Activated CD8-positive, alpha-beta memory T cell treated with anti-CD3 and anti-CD28 coated beads for 24 hours (primary cell): ENCODE measurements at regions not wholly inside any gene's neighbourhood (a gene's known extent, or its start where the extent isn't known, plus 50 kb on each side); places are given as distances from the start of the nearest gene placed in this dataset.
"Not testable (repeated sequence)": the region's sequence is repeated elsewhere in the genome, so short reads cannot be mapped to it uniquely, and the experiment has no call there.

Source experiments
- DNase-seq: peaks from one replicate; pipeline ENCODE4 v3.0.0-alpha.2; 2020

DNA sequence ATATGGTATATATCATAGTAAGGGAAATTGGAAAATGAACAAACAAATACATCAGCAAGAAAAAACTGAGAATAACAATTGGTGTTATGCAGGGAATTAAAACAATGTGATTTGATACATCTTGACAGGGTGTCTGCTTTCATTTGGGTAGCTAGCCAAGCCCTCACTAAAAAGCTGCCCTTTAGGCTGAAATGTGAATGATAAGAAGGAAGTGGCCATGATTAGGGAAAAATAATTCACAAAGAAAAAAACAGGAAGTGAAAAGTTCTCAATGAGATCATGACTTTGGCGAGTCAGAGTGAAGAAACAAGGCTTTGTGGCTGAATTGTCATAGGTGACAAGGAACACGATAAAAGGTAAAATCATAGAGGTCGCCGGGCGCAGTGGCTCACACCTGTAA is 675.8 kb upstream of the SLIT2 start:
- DNase-seq = no peak

DNA sequence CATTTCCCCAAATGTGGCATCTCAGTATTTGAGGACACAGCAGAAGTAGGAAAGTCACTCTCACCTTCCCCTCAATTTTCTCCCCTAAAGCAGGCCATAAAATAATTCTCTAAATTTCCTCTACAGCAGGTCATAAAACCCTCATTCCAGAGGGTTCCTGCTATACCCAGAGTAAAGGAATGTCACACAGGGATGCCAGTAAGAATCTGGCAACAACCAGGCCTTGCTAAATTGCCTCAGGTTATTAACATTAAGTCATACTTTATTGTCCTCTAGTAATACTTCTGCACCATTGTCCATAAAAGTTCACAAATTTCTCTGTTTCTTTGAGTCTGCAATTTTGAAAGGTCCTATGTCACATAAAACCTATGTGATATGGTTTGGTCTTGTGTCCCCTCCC is 685.7 kb upstream of the SLIT2 start:
- no peak for DNase-seq

DNA sequence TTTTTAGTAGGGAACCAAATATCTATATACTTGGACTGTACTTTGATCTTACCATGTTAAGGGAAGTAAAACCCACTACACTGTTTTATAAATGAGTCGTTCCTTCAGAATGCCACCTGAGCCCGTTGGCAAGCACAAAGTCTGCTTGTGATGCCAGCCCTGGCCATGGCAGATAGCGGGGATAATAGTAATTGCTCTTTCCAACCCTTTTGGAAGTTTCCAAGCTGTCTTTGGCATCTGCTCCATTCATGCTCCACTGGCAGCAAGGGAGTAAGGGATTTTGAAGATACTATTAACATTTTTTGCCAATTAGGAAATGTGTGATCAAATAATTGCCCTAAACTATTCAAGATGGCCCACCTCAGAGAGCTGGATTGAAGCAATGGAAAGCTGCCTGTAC is 689.2 kb upstream of the SLIT2 start:
- no peak for DNase-seq

DNA sequence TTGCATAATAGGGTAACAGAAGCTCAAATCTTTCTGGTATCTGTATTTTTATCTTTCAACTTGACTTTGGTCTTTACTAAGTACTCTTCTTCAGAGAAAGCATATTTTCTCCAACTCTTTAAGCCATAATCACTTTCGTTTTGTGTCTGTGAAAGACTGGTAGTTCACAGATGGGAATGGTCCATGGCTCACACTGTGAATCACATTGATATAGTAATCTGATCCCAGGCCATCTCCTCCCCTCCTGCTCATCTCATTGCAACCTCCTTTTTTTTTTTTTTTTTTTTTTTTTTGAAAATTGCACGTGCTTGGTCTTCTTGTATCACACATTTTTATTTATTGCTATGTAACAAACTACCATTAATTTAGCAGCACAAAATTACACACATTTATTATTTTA is 694.5 kb upstream of the SLIT2 start:
- DNase-seq = no peak

DNA sequence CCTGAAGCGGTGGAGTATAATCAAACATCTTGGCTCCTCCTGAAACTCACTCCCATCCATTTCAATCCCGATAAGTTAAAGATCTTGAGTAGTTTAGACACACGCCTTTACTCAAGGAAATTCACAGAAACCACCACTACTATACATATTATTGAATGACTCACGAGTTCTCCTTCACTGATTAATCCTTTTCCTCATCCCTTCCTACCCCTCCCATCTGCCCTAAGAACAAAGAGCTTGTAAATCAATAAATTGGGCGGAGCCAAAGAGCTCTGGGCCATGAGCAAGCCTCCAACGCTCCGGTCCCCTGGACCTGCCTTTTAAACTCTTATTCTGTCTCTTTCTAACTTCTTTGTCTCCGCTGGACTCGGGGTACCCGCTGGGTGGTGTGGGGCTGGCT is 695.4 kb upstream of the SLIT2 start:
- DNase-seq = not testable (repeated sequence)

DNA sequence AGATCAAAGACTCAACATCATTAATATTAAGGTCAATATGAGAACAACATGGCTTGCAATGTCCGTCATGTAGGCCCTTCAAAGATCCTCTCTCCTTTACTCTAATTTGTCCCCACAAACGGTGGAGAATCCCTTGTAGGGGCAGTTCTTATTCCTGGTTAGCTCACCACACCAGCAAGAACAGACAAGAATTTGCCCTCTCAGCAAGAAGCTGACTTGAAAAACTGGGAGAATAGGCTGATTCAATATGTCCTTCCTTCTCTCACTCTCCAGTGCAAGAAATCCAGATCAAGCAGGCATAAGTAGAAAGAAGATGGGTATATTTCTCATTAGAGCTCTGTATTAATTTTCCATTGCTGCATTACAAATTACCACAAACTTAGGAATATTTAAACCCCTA is 704.2 kb upstream of the SLIT2 start:
- DNase-seq = no peak

DNA sequence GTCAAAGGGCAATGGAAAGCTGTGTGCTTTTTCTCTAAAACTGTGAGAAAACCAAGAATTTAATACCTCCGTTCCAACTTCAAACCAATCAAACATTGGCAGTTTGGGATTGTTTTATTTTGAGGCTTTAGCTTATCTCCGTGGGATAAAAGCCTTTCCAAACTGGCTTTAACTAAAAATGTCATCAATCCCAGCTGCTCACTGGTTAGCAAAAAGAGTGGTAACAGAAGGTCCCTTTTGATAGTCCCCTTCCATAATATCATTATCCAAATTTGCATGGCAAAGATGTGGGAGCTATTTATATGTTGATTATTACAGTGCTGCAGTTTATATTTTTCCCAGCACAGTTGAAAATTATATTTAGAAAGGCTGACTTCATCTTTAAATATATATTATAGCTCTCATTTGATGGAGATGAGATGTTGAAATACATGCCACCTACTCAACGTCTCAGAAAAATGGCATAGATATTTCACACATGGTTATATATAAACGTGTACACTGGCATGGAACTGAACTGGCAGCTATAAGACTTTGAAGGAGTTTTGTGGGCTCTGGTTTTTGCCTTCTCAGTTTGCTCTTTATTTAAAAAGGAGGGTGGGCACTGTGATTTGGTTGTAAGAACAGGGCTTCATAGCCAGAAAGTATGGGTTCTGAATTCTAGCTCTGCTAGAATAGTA is 707.1 kb upstream of the SLIT2 start:
- DNase-seq = no peak

DNA sequence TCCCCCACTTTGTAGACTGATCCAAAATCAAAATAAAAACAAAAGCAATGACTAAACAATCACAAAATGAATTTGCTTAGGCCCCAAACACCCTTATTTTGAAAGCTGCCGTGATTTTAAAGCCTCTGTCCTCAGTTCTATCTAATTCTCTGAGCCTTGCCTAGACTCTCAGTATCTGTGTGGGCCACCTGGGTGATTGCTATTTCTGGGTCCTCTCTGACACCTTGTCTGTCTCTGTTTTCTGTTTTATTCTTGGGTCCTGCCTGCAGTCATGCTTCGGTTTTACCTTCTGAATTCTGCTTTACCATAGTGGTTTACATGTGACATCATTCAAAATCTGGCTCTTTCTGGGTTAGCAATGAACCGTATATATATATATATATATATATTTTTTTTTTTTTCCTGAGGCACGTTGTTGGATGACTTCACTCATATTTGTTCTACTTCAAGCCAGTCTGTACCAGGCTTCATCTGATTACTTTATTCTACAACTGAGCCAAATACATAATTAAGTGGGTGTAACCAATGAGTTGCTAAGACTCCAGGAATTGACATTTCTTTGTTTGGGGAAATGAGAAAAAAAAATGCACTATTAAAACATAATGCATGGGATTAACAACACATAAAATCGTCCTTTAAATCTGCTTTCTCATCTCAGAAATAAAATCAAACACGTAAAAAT is 710.7 kb upstream of the SLIT2 start:
- no peak for DNase-seq

DNA sequence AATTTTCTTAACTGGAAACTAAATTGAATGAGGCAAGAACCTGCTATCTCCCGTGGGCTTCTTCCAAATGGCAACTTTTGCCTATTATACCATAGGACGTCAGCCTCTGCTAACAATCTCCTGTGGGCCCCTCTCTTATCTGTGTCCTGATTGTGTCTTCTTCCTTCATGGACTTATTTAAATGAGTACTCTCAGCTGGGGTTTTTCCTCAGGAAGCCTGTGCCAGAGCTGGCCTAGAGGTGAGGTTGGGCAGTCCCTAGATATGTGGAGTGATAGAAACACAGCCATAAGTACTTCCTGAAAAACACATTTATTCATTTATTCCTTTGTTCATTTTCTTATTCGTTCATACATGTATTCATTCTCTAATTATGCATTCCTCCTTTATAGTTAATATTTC is 712.5 kb upstream of the SLIT2 start:
- no peak for DNase-seq

DNA sequence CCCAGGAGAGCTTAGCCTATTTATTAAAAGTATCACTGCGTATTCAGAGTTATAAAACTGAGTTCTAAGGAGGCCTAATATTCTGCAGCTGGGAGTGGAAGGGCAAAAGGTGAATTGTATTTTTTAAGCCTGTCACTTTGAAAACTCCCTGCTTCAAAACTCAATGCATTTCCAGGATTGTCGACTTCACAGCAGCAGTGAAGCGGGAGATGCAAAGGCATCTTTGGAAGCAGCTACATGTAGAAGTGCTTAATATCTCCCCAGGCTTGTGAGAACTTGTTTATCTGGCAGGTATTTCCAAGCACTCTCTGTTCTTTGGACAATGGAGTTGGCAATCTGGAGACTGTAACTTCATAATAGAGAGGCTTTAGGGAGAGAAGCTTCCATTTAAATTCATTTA is 717.5 kb upstream of the SLIT2 start:
- no peak for DNase-seq

DNA sequence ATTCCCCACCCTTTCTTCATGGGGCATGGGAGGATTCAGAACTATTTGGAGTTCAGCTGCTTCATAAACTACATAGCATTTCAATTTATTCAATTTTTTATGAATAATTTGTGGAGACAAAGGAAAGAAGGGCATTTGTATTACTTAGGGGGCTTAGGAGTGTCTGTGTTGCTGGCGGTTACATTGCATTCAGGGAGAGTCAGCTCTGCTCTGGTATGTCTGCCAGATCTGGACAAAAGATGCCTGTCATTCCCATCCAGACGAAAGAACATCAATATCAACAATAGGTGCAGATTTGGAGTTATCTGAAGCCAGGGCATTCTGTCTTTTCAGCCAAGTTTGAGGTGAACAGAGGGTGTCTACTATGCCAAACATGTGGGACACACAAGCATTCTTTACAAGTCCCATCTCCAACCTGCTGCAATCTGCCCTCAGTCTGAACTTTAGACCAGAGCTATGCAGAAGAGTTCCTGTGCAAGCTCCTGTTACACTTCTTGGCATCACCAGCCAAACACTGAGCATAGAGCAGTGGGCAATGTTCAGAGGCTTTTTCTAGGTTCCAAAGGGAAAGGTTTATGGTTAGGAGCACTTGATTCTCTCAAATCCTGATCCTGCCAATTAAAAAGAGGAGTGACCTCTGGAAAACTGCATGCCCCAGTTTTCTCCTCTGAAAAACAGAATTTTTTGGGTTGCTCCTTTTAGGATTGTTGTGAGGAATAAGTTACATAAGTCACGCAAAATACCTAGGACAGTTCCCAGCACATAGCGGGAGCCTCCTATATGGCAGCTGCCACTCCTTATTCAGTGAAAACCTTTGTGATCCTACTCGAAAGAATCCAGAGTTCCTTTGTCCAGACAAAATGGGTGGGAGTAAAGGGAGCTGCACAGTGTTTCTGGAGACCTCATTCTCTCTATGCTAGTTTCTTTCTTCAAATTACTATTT is 719.5 kb upstream of the SLIT2 start:
- no peak for DNase-seq

DNA sequence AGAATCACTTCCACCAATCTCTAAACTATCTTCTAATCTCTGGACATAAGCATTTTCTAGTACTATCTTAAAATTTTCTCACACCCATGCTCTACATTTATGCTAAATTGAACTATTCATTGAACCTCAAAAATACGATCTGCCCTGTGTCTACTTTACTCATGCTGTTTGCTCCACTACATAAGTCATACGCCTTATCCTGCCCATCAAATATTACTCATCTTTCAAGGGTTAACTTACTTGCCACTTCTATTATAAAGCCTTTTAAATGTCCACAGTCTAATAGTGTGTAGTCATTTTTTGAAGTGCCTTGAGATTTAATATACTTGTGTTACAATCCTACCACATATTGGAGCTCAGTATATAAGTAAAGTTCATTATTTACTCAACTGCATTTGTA is 727.7 kb upstream of the SLIT2 start:
- DNase-seq = no peak

DNA sequence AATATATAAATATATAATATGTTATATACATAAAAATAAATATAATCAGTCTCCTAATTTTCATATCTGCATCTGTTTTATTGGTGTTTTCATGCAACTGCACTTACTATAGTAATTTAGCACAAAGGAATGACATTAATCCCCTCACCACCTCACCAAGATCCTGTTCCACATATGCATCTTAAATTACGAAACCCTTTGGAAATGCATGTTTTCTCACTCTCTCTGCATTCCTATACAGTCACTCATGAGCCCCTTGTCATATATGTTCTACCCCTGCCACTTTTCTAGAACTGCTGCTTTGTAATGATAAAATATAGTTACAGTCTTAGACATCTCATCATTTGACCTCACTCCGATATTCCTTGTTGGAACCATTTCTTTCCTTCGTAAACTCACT is 728.7 kb upstream of the SLIT2 start:
- DNase-seq = no peak

DNA sequence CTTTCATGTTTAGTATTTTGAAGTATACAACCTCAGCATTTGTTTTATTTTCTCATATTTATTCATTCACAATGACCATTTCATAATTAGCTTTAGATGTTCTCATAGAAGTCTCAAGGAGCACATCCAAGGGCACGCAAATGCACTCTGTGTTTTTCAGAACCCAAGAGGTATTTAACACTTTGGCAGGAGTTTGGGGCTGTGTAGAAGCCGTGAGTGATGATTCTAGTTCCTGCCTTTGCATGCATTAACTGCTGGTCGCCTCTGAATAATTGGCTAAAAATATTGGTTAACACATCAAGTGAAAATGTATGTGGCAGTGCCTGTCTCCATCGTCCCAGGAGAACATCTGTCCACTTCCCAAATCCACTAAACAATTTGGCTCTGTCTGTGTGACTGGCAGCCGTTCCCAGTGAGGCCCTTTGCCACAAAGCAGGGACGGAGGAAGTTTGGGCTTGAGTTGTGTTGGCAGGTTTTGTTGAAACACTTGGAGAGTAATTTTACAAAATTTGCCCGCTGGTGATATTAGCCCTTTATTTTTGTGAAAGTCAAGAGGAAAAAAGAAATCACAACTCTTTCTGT is 730.7 kb upstream of the SLIT2 start:
- DNase-seq = no peak

DNA sequence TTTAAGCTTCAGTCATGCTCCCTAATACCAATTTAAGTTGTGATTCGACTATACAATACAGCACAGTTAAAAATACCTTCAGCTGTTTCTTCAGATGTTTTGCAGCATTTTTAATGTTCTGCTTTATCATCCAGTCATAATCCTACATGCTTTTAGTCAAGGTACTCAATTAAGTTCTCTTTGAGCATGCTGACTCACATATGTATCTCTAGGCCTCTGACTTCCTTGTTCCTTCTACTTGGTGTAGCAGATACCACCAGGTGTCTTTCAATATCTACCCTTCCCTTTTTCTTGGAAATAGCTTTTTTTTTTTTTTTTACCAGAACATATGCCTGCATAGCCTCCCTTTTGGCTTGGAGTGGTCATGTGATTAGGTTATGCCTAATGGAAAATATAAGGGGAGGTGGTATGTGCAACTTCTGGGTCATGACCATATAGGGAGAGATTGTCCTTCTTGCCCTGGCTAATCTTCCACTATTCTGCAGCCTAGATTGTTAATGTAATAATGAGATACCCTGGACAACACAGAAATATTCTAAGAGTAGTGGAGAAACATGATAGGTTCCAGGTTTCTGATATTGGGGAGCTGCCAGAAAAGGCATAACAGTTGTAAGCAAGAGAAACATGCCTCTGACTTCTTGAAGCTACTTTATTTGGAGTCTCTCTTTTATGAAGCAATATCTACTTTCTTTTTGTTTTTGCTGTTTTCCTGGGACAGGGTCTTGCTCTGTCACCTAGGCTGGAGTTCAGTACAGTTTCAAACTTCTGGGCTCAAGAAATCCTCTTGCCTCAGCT is 737.2 kb upstream of the SLIT2 start:
- DNase-seq = no peak

DNA sequence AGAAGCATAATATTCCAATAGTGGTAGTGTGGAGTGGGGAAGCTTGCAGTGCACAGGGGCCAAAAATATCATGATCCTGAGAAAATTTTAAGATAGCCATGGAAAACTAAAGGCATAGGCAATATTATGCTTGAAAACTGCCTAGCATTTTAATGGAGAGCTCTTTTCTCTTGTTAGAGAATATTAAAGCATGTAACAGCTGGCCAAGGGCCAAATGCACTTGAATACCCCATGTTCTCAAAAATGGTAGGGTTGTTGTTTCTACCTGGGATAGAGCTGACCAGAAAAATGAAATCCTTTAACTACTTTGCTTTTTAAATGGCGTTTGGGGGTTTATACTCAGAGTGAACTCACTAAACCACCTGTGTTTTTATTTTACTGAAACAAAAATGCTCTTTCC is 739.6 kb upstream of the SLIT2 start:
- DNase-seq = no peak

DNA sequence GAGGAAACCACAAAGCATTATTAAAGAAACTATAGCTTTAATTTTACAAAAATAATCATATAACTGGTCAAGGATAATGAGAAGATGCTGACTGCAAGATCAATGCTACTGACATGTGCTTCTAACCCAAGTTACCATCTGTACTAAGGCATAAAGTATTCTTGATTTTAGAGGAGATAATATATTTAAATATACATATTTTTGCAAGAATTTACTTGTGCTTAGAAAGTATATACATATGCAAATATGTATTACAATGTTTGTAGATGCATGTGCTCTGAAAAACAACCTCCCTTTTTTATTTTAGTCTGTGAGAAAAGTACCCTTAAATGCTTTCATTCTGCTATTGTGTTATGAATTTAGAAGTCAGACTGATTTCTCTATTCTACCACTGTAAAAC is 740.7 kb upstream of the SLIT2 start:
- DNase-seq = no peak

DNA sequence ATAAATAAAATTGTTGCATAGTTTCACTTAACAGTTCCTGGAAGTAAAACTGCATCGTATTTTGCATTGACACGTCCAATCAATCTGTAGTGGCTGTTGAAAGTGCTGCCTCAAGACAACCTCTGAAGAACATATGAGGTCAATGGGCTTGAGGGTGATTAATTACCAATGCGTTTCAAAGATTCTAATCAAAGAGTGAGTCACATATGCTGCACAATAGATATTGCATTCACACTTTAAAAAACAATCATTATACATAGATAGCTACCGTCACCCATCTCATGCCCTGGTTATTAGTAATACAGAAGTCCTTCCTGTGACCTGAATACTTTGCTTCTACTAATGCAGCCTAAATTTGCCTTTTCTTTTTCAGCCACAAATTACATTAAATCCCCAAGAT is 743.3 kb upstream of the SLIT2 start:
- no peak for DNase-seq

DNA sequence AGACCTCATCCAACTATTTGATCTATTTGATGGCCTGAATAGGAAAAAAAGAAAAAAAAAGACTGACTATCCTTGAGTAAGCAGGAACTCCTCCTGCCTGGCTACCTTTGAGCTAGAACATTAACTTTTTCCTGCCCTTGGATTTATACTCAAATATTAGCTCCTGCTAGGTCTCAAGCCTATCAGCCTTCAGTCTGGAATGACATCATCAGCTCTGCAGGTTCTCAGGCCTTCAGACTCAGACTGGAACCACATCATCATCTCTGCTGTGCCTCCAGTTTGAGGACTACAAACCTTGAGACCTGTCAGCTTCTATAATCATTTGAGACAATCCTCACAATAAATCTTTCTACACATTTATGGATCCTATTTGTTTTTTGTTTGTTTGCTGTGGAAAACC is 754.0 kb upstream of the SLIT2 start:
- no peak for DNase-seq

DNA sequence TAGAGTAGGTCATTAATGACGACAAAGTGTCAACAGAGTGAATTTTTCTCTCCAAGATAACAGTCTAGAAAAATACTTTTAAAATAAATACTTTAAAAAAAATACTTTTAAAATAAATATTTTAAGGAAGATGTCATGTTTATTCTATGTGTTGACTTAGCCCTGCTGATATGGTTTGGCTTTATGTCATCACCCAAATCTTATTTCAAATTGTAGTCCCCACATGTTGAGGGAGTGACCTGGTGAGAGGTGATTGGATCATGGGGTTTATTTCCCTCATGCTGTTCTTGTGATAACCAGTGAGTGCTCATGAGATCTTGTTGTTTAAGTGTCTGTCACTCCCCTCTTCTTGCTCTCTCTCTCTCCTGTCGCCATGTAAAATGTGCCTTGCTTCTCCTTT is 754.9 kb upstream of the SLIT2 start:
- no peak for DNase-seq

DNA sequence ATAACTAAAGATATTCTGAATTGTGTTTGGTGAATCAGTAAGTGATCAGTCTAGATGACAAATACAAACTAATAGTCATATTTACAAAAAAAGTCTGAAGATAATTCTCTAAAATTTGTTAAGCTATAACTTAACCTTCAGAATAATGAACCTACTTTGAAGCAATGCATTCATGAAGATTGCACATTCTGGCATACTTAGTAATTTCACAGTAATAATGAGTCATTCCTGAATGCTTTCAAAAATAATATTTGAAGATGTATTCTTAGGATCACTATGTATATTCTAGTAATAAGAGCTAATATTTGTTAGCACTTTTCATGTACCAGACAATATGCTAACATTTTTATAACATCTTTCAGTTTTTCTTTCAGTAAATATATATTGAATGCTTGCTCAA is 756.7 kb upstream of the SLIT2 start:
- no peak for DNase-seq

DNA sequence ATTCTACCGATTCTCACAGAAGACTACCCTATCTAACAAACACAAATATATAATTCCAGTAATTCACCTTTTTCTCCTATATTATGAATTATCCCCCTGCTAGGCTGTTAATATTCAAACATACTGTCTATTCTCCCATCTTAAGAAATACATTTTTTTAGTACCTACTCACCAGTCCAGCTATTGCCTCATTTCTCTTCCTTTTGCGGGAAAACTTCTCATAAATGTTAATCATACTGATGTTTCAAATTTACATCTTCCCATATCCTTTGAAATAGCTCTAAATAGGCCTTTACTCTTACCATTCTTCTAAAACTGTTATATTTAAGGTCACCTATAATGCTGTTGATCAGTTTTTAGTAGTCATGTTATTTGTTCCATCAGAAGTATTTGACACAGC is 759.1 kb upstream of the SLIT2 start:
- no peak for DNase-seq

DNA sequence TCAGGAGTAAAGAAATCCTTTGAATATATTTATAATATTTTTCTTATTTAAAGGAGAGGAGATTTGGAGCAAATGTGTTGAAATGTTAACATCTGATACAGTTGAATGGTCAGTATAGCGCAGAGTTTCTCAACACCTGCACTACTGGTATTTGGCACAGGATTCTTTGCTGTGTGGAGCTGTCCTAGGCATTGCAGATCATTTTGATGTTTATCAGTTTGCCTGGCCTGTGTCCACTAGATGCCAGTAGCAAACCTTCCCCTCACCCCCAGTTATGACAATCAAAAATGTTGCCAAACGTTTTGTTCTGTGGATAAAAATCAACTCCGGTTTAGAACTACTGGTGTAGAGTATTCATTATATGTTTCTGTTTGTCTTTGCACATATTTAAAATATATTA is 765.3 kb upstream of the SLIT2 start:
- no peak for DNase-seq
